Panc1 (cell line): ENCODE measurements at regions not wholly inside any gene's neighbourhood (a gene's known extent, or its start where the extent isn't known, plus 50 kb on each side); places are given as distances from the start of the nearest gene placed in this dataset.

Experiments used
- ATAC-seq: fragments of 200-7000 bp; cut with Tn5 transposase; 2 replicates; pipeline ENCODE4 v1.9.1; 2020; ENCODE audit warnings: mild to moderate bottlenecking, moderate library complexity
- BruUV-seq: library from RNA; stranded (reverse); fragments of 400-500 nt; replicated peaks from 2 replicates; lab custom pipeline; 2021; lab: Mats Ljungman, UMichigan
- CTCF ChIA-PET: fragments of 300-600 bp; sonication (Branson Sonifier 250); formaldehyde crosslinking; loops from one replicate; lab custom pipeline; 2022; ENCODE audit warnings: antibody characterized with exemption; lab: Charles Lee
- POLR2A ChIA-PET: fragments of 300-600 bp; sonication (Branson Sonifier 250); formaldehyde crosslinking; loops from one replicate; lab custom pipeline; 2022; ENCODE audit warnings: antibody characterized with exemption; lab: Charles Lee
- DNase-seq: peaks from one replicate; pipeline ENCODE4 v3.0.0-alpha.2; 2010; ENCODE audit warnings: low read depth, low spot score
- H3K27ac ChIP-seq: 2 replicates; pipeline ENCODE4 v1.5.1; 2011; ENCODE audit warnings: mild to moderate bottlenecking, low read length, inconsistent platforms
- H3K27me3 ChIP-seq: fragments of 200-500 bp; sonication (Bioruptor generic); 2 replicates; pipeline ENCODE4 v1.6.0; 2014; ENCODE audit warnings: low read length, inconsistent platforms; ENCODE audit not compliant: control insufficient read depth, insufficient read depth
- H3K36me3 ChIP-seq: fragments of 200-500 bp; sonication (Bioruptor generic); 2 replicates; pipeline ENCODE4 v1.5.1; 2014; ENCODE audit warnings: inconsistent platforms, mild to moderate bottlenecking, low read length, moderate library complexity; ENCODE audit not compliant: control insufficient read depth, insufficient read depth
- H3K4me1 ChIP-seq: 2 replicates; pipeline ENCODE4 v1.5.1; 2011; ENCODE audit warnings: inconsistent platforms, mild to moderate bottlenecking, low read length, moderate library complexity; ENCODE audit not compliant: control insufficient read depth, insufficient read depth
- H3K4me3 ChIP-seq, 2 experiments: 2 replicates each; pipeline ENCODE4 v1.5.1; 2011 to 2012; ENCODE audit warnings: low read depth in 2 of 2, low read length in 2 of 2, mild to moderate bottlenecking in 2 of 2, inconsistent platforms in 1 of 2, moderate library complexity in 1 of 2
- H3K9me3 ChIP-seq: fragments of 200-500 bp; sonication (Bioruptor generic); 2 replicates; pipeline ENCODE4 v1.5.1; 2014; ENCODE audit warnings: low read depth, mild to moderate bottlenecking, inconsistent platforms, low read length, moderate library complexity; ENCODE audit not compliant: control insufficient read depth, insufficient read depth
- POLR2AphosphoS5 ChIP-seq: IDR thresholded peaks from 2 replicates; pipeline ENCODE4 v1.6.1; 2012; ENCODE audit warnings: mild to moderate bottlenecking, low read depth, low read length, moderate library complexity
- SIN3A ChIP-seq: IDR thresholded peaks from 2 replicates; pipeline ENCODE4 v1.6.1; 2012; ENCODE audit warnings: low read depth, mild to moderate bottlenecking, low read length, moderate library complexity, borderline replicate concordance; ENCODE audit not compliant: insufficient read depth
- TCF7L2 ChIP-seq: IDR thresholded peaks from 2 replicates; pipeline ENCODE4 v1.6.1; 2011; ENCODE audit warnings: mild to moderate bottlenecking, low read depth, low read length, inconsistent platforms
- in situ Hi-C: cut with HindIII; loops from 2 replicates; pipeline ENCODE4 v1.10.0; 2016; ENCODE audit warnings: low sequenced_read_pairs, low pct_unique_long_range_greater_than_20kb
- intact Hi-C: fragments of 100-400 bp; cut with micrococcal nuclease; formaldehyde crosslinking; loops from one replicate; pipeline ENCODE4 v1.10.0; 2022; ENCODE audit not compliant: unreplicated experiment
- TF ChIP-seq, protein P1 (sequence below), 2 experiments: IDR thresholded peaks; 2 replicates each; pipeline ENCODE4 v1.6.1; 2011 to 2012; ENCODE audit warnings: low read depth in 2 of 2, control low read depth in 1 of 2, low read length in 1 of 2, mild to moderate bottlenecking in 1 of 2, moderate library complexity in 1 of 2; ENCODE audit not compliant: insufficient read depth in 1 of 2
- TF ChIP-seq, protein P2 (sequence below): fragments of 450-650 bp; IDR thresholded peaks from 2 replicates; pipeline ENCODE4 v1.5.1; 2017; ENCODE audit warnings: mild to moderate bottlenecking

DNA sequence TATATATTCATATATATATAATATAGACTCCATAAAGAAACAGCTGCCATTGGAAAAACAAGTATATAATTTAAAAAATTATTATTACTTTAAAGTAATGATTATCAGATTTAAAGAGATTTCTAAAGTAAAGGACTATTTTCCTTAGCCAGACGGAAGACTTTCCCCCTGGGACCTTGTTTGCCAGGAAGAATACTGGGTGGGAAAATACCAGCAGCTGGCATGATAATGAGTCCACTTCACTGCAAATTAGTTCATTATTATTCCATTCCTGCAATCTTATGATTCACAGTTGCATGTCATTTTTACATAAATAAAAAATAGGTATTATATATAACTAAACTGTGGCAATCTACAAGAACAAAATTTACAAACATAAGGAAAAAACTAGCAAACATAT lies 339.8 kb upstream of the CDH7 start:
- ChIA-PET POLR2A (no interaction called here), CTCF (no interaction called here)
- Histone ChIP-seq H3K36me3 (no peaks in the 10 kb centered on the region), H3K27ac (no peak overlapping the region), H3K27me3 (no peaks in the 10 kb centered on the region), H3K9me3 (no peaks in the 10 kb centered on the region), H3K4me1 (no peaks in the 10 kb centered on the region), H3K4me3 (no peak overlapping the region)
- TF ChIP-seq SIN3A (no peak), POLR2AphosphoS5 (no peak), TCF7L2 (no peak)
- TF ChIP-seq, protein P1, sequence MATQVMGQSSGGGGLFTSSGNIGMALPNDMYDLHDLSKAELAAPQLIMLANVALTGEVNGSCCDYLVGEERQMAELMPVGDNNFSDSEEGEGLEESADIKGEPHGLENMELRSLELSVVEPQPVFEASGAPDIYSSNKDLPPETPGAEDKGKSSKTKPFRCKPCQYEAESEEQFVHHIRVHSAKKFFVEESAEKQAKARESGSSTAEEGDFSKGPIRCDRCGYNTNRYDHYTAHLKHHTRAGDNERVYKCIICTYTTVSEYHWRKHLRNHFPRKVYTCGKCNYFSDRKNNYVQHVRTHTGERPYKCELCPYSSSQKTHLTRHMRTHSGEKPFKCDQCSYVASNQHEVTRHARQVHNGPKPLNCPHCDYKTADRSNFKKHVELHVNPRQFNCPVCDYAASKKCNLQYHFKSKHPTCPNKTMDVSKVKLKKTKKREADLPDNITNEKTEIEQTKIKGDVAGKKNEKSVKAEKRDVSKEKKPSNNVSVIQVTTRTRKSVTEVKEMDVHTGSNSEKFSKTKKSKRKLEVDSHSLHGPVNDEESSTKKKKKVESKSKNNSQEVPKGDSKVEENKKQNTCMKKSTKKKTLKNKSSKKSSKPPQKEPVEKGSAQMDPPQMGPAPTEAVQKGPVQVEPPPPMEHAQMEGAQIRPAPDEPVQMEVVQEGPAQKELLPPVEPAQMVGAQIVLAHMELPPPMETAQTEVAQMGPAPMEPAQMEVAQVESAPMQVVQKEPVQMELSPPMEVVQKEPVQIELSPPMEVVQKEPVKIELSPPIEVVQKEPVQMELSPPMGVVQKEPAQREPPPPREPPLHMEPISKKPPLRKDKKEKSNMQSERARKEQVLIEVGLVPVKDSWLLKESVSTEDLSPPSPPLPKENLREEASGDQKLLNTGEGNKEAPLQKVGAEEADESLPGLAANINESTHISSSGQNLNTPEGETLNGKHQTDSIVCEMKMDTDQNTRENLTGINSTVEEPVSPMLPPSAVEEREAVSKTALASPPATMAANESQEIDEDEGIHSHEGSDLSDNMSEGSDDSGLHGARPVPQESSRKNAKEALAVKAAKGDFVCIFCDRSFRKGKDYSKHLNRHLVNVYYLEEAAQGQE (IDR thresholded peaks at IDR 0.05; ENCODE audit: insufficient read depth in 1 of 2, low read depth in 2 of 2, low read length in 1 of 2), result no peak
- TF ChIP-seq, protein P2, sequence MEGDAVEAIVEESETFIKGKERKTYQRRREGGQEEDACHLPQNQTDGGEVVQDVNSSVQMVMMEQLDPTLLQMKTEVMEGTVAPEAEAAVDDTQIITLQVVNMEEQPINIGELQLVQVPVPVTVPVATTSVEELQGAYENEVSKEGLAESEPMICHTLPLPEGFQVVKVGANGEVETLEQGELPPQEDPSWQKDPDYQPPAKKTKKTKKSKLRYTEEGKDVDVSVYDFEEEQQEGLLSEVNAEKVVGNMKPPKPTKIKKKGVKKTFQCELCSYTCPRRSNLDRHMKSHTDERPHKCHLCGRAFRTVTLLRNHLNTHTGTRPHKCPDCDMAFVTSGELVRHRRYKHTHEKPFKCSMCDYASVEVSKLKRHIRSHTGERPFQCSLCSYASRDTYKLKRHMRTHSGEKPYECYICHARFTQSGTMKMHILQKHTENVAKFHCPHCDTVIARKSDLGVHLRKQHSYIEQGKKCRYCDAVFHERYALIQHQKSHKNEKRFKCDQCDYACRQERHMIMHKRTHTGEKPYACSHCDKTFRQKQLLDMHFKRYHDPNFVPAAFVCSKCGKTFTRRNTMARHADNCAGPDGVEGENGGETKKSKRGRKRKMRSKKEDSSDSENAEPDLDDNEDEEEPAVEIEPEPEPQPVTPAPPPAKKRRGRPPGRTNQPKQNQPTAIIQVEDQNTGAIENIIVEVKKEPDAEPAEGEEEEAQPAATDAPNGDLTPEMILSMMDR, result no peak
- in situ Hi-C loops (no loop called here), intact Hi-C loops (no loop called here)
- ATAC-seq (no peak), DNase-seq (no peak)
- BruUV-seq, result no TSS peak

DNA sequence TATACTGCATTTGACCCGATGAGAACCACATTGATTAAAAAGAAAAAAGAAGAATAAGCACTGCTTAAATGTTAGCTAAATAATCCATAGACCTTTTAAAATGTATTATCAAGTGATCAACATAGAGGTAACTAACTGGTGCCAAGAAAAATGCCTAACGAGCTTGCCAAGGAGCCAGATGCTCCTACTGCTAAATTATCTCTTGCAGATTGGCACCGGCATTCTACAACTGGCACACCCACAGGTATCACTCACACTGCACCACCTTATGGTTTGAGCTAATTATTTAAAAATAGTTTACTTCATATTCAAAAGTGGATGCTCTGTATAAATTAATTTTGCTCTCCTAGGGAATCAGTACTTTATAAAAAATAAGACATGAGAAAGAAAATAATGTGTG lies 341.6 kb upstream of the CDH7 start:
- no peak for DNase-seq
- no TSS peak for BruUV-seq
- Histone ChIP-seq H3K4me1 (no peaks in the 10 kb centered on the region), H3K9me3 (no peaks in the 10 kb centered on the region), H3K4me3 (no peak overlapping the region), H3K27me3 (no peaks in the 10 kb centered on the region), H3K27ac (no peak overlapping the region), H3K36me3 (no peaks in the 10 kb centered on the region)
- ChIA-PET POLR2A (no interaction called here), CTCF (no interaction called here)
- TF ChIP-seq, protein P1 (IDR thresholded peaks at IDR 0.05; ENCODE audit: insufficient read depth in 1 of 2, low read depth in 2 of 2, low read length in 1 of 2), result no peak
- TF ChIP-seq SIN3A, result no peak
- TF ChIP-seq POLR2AphosphoS5, result no peak
- in situ Hi-C loops, result no loop called here
- intact Hi-C loops, result no loop called here
- ATAC-seq, result no peak
